ENCODE measurements at regions not wholly inside any gene's neighbourhood (a gene's known extent, or its start where the extent isn't known, plus 50 kb on each side); places are given as distances from the start of the nearest gene placed in this dataset.

DNA sequence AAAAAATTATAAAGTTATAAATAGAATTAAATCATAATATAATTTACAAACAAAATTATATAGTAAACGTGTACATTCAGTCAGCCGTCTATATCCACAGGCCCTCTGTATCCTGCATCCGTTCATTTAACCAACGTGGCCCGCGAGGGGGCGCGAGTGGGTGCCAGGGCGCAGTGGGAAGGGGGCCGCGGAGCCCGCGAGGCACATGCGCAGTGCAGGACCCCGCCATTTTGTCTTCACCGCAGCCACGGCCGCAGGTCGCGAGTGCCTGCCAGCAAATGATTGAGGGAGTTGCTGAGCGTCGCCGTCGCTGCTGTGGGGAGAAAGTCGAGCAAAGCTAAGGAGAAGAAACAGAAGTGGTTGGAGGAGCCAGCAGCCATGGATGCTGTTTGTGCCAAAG, 53.4 kb upstream of the ECI2 start:
- TF ChIP-seq CTCF (IDR thresholded peaks at IDR 0.05): no peak
- no peak for TF ChIP-seq POLR2A (IDR thresholded peaks at IDR 0.05)

All from body of pancreas (tissue), 4 donors.